Esophagus (tissue), 2 donors: ENCODE measurements at regions not wholly inside any gene's neighbourhood (a gene's known extent, or its start where the extent isn't known, plus 50 kb on each side); places are given as distances from the start of the nearest gene placed in this dataset.
"Not testable (repeated sequence)": the region's sequence is repeated elsewhere in the genome, so short reads cannot be mapped to it uniquely, and the experiment has no call there.

Experiments
- H3K27ac ChIP-seq, 2 donors: one replicate each; pipeline ENCODE4 v1.5.1; 2013; ENCODE audit warnings: low read depth in 2 of 2, mild to moderate bottlenecking in 2 of 2, inconsistent platforms in 1 of 2, low read length in 1 of 2, moderate library complexity in 1 of 2
- H3K27me3 ChIP-seq, 2 donors: one replicate each; pipeline ENCODE4 v1.6.1; 2013; ENCODE audit warnings: low read length in 2 of 2, control low read depth in 1 of 2, mild to moderate bottlenecking in 1 of 2; ENCODE audit not compliant: insufficient read depth in 2 of 2, control insufficient read depth in 1 of 2
- H3K36me3 ChIP-seq, 2 donors: one replicate each; pipeline ENCODE4 v1.6.1; 2013; ENCODE audit warnings: low read length in 1 of 2; ENCODE audit not compliant: control insufficient read depth in 2 of 2, insufficient read depth in 2 of 2
- H3K4me1 ChIP-seq, 2 donors: one replicate each; pipeline ENCODE4 v1.6.1; 2013; ENCODE audit warnings: low read length in 1 of 2; ENCODE audit not compliant: control insufficient read depth in 2 of 2, insufficient read depth in 2 of 2
- H3K4me3 ChIP-seq, 2 donors: one replicate each; pipeline ENCODE4 v1.5.1; 2013; ENCODE audit warnings: low read length in 2 of 2, mild to moderate bottlenecking in 2 of 2, low read depth in 1 of 2, moderate library complexity in 1 of 2
- H3K9me3 ChIP-seq, 2 donors: one replicate each; pipeline ENCODE4 v1.6.1; 2013; ENCODE audit warnings: mild to moderate bottlenecking in 2 of 2, low read depth in 1 of 2, low read length in 1 of 2, moderate library complexity in 1 of 2; ENCODE audit not compliant: control insufficient read depth in 2 of 2, insufficient read depth in 1 of 2
- WGBS, 2 donors: extraction: QIAGEN DNeasy Blood & Tissue Kit; methylation state at CpG; one replicate each; pipeline ENCODE4 v1.1.7; 2013; 5-methylcytosine and 5-hydroxymethylcytosine counted together
- donor health status: healthy with polysubstance abuse.
- donor health status: Bipolar disorder and iron deficiency.

GRCh38 chr22:27108425-27109114 lies 451.2 kb downstream of the MIAT start:
- Histone ChIP-seq H3K4me1 (peaks cover 4 to 5% of the 10 kb centered on the region in 2 donors), H3K9me3 (no peaks in the 10 kb centered on the region), H3K4me3 (no peak overlapping the region), H3K27ac (peak overlapping the region in 1 of 2 donors; percentile 70), H3K36me3 (no peaks in the 10 kb centered on the region), H3K27me3 (no peaks in the 10 kb centered on the region)
- WGBS, 2 donors = 20 to 26% methylated on average over 20 of the region's 20 CpGs

- 69% methylated on average over 2 of the region's 2 CpGs for WGBS, 2 donors
- not testable (repeated sequence) for H3K27me3 ChIP-seq, H3K4me3 ChIP-seq, H3K4me1 ChIP-seq, H3K36me3 ChIP-seq, H3K27ac ChIP-seq, H3K9me3 ChIP-seq
Observed at GRCh38 chr22:27109406-27109805, 452.0 kb downstream of the MIAT start.

- Histone ChIP-seq H3K4me3 (no peak overlapping the region), H3K36me3 (no peaks in the 10 kb centered on the region), H3K4me1 (peaks cover 4 to 5% of the 10 kb centered on the region in 2 donors), H3K9me3 (no peaks in the 10 kb centered on the region), H3K27me3 (no peaks in the 10 kb centered on the region), H3K27ac (no peak overlapping the region)
- WGBS, 2 donors = 52 to 56% methylated on average over 12 of the region's 12 CpGs
Observed at GRCh38 chr22:27110665-27111451, 453.5 kb downstream of the MIAT start.

GRCh38 chr22:27111796-27112672 lies 454.6 kb downstream of the MIAT start:
- Histone ChIP-seq H3K4me1 (peaks cover 4 to 5% of the 10 kb centered on the region in 2 donors), H3K4me3 (no peak overlapping the region)

GRCh38 chr22:27113211-27113635 lies 455.8 kb downstream of the MIAT start:
- Histone ChIP-seq H3K4me3 (no peak overlapping the region), H3K9me3 (no peaks in the 10 kb centered on the region), H3K36me3 (no peaks in the 10 kb centered on the region), H3K27me3 (no peaks in the 10 kb centered on the region), H3K27ac (no peak overlapping the region), H3K4me1 (peaks cover 0 to 4% of the 10 kb centered on the region in 2 donors)
- 39 to 41% methylated on average over 4 of the region's 4 CpGs for WGBS, 2 donors

More at GRCh38 chr22:27111796-27112672, 454.6 kb downstream of the MIAT start:
- Histone ChIP-seq H3K27me3 (no peaks in the 10 kb centered on the region), H3K27ac (no peak overlapping the region), H3K36me3 (no peaks in the 10 kb centered on the region), H3K9me3 (no peaks in the 10 kb centered on the region)
- 63 to 68% methylated on average over 7 of the region's 7 CpGs for WGBS, 2 donors

GRCh38 chr22:27113641-27114040 lies 456.3 kb downstream of the MIAT start:
- Histone ChIP-seq H3K4me1 (peaks cover 0 to 4% of the 10 kb centered on the region in 2 donors), H3K27ac (no peak overlapping the region), H3K4me3 (no peak overlapping the region), H3K27me3 (no peaks in the 10 kb centered on the region), H3K36me3 (no peaks in the 10 kb centered on the region), H3K9me3 (no peaks in the 10 kb centered on the region)

- Histone ChIP-seq H3K4me3 (no peak overlapping the region), H3K9me3 (no peaks in the 10 kb centered on the region), H3K4me1 (no peaks in the 10 kb centered on the region), H3K36me3 (no peaks in the 10 kb centered on the region), H3K27me3 (no peaks in the 10 kb centered on the region), H3K27ac (no peak overlapping the region)
- 96 to 98% methylated on average over 9 of the region's 9 CpGs for WGBS, 2 donors
Observed at GRCh38 chr22:27114186-27114585, 456.8 kb downstream of the MIAT start.

- 90 to 97% methylated on average over 2 of the region's 2 CpGs for WGBS, 2 donors
- Histone ChIP-seq H3K9me3 (no peaks in the 10 kb centered on the region), H3K4me1 (no peaks in the 10 kb centered on the region), H3K27ac (no peak overlapping the region), H3K27me3 (no peaks in the 10 kb centered on the region), H3K36me3 (no peaks in the 10 kb centered on the region), H3K4me3 (no peak overlapping the region)
Observed at GRCh38 chr22:27115410-27115809, 458.0 kb downstream of the MIAT start.

- 51 to 69% methylated on average over 5 of the region's 5 CpGs for WGBS, 2 donors
- H3K36me3 ChIP-seq = no peaks in the 10 kb centered on the region
- no peaks in the 10 kb centered on the region for H3K27me3 ChIP-seq
- no peak overlapping the region for H3K4me3 ChIP-seq
- H3K27ac ChIP-seq = no peak overlapping the region
- H3K4me1 ChIP-seq = no peaks in the 10 kb centered on the region
- H3K9me3 ChIP-seq = no peaks in the 10 kb centered on the region
Observed at GRCh38 chr22:27115816-27116256, 458.4 kb downstream of the MIAT start.
